ENCODE measurements at regions not wholly inside any gene's neighbourhood (a gene's known extent, or its start where the extent isn't known, plus 50 kb on each side); places are given as distances from the start of the nearest gene placed in this dataset.

DNA sequence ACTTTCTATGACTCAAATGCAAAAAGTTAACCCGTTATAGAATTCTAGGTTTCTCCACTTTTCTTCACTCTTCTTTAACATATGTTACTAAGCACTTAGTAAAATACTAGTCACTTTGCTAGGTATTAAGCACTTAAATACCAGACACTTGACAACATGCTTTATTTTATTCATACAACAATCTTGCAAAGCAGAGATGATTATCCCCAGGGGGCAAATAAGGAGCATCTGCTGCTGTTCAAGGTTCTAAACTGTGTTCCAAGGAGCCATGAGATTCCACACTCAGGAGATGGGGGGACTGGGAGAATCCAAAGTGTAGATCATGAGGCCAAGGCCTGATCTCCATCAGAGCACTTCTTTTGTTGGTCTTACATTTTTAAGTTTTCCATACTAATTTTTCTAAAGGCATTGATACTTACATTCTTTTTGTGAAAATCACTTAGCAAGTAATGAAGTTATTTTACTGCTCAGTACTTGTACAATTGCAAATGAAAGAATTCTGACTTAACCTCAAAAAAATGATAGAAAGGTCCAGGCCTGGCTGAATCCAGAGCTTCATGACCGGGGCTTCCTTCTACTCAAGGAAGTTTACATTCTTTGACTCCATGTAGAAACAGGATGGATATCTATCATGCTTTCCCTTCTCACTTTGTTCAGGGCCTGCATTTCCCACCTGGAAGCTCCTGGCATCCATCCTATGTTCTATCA is 504.4 kb upstream of the WWC1 start:
- H3K4me3 ChIP-seq, result no peak overlapping the region
- H3K4me1 ChIP-seq, result no peaks in the 10 kb centered on the region
- H3K27ac ChIP-seq, result no peak overlapping the region
- TF ChIP-seq, protein P1, sequence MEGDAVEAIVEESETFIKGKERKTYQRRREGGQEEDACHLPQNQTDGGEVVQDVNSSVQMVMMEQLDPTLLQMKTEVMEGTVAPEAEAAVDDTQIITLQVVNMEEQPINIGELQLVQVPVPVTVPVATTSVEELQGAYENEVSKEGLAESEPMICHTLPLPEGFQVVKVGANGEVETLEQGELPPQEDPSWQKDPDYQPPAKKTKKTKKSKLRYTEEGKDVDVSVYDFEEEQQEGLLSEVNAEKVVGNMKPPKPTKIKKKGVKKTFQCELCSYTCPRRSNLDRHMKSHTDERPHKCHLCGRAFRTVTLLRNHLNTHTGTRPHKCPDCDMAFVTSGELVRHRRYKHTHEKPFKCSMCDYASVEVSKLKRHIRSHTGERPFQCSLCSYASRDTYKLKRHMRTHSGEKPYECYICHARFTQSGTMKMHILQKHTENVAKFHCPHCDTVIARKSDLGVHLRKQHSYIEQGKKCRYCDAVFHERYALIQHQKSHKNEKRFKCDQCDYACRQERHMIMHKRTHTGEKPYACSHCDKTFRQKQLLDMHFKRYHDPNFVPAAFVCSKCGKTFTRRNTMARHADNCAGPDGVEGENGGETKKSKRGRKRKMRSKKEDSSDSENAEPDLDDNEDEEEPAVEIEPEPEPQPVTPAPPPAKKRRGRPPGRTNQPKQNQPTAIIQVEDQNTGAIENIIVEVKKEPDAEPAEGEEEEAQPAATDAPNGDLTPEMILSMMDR (IDR thresholded peaks at IDR 0.05), result no peak
- H3K27me3 ChIP-seq, result no peaks in the 10 kb centered on the region
- H3K36me3 ChIP-seq, result no peaks in the 10 kb centered on the region
- no peak for DNase-seq (ENCODE audit: low spot score)
- no peaks in the 10 kb centered on the region for H3K9me3 ChIP-seq

DNA sequence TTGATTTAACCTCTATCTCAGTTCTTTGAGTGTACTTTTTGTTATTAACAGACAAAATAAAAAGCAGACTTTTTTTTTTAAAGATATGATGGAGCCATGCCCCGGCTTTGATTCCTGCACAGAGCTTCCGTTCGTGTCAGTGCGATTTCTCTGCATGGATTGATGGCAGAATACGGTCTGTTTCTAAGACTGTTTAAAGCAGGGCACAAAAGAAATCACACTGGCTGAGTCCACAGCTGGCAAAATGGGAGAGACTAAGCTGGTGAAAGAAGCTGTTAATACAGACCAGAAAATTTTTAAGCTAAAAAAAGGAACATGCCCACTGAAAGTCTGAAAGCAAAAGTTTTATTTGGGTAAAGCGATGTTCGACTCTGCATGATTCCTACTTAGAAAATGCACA is 501.4 kb upstream of the WWC1 start:
- Histone ChIP-seq H3K27ac (no peak overlapping the region), H3K9me3 (no peaks in the 10 kb centered on the region), H3K27me3 (no peaks in the 10 kb centered on the region), H3K4me1 (no peaks in the 10 kb centered on the region), H3K4me3 (no peak overlapping the region), H3K36me3 (no peaks in the 10 kb centered on the region)
- no peak for DNase-seq (ENCODE audit: low spot score)
- TF ChIP-seq, protein P1 (IDR thresholded peaks at IDR 0.05), result no peak

DNA sequence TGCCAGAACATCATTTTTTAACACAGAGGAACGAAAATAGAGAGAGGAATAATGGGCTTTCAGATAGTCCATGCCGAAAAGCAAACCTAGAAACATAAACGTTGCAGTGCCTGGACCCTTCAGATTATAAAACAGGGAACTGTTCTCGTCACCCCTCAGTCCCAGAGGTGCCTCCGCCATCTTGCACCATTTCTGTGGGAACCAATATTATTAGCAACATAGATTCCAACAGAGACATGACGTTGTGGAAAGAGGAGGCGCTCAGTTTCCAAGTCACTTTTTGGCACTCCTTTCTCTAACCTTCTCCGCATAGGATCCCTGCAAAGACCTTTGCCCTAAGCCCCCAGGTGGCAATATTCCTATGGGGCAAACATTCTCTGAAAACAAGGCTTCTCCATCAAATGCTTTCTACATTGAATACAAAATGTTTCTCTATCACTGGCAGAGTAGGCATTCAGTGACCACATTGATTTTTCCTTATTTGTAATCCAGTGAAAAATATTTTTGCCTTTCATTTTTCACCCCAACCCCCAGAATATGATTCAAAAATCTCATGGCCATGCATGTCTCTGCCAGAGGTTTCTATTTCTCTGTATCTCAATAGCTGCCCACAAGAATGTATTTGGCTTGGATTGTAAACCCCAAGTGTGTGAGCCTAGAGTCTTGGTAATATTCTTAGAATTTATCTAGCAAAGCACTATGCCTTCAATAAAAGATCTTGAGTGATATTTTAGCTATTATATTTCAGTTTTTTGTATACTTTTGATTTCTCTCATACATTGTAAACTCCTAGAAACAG is 500.8 kb upstream of the WWC1 start:
- Histone ChIP-seq H3K4me1 (no peaks in the 10 kb centered on the region), H3K9me3 (no peaks in the 10 kb centered on the region), H3K27me3 (no peaks in the 10 kb centered on the region), H3K4me3 (no peak overlapping the region), H3K36me3 (no peaks in the 10 kb centered on the region), H3K27ac (no peak overlapping the region)
- TF ChIP-seq, protein P1 (IDR thresholded peaks at IDR 0.05), result no peak
- DNase-seq (ENCODE audit: low spot score), result no peak

DNA sequence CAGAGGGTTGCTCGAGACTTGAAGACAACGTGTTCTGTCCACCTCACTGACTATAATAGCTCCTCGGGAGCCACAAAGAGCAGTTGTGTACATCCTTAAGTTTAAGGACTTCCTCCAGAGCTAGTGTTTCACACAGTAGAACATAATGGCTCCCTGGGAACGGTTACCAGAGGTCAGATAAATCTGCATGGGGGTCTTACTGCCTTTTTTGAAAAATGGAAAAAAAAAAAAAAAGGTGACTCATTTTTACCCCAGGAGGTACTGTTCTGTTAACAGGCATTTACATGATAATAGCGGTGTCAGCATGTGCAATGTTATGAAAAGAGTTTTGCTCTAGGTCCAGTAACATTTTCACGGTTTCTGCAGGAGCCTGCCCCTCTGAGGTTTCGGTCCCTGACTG is 498.9 kb upstream of the WWC1 start:
- no peak for DNase-seq (ENCODE audit: low spot score)
- H3K36me3 ChIP-seq, result no peaks in the 10 kb centered on the region
- no peaks in the 10 kb centered on the region for H3K4me1 ChIP-seq
- no peak overlapping the region for H3K4me3 ChIP-seq
- H3K9me3 ChIP-seq, result no peaks in the 10 kb centered on the region
- H3K27ac ChIP-seq, result no peak overlapping the region
- TF ChIP-seq, protein P1 (IDR thresholded peaks at IDR 0.05), result no peak
- no peaks in the 10 kb centered on the region for H3K27me3 ChIP-seq

DNA sequence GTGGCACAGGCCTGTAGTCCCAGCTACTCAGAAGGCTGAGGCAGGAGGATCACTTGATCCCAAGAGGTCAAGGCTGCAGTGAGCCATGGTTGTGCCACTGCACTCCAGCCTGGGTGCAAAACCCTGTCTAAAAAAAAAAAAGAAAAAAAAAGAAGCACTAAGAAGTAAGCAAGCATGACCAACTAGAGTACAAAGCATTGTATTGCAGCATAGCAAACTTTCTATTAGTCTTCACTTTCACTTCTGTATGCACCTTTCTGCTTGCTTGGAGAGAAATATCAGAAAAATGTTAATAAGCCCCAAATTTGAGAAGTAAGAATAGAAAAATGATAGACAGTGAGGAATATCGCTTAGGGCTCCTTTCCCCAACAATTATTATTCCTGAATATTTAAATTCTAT is 497.7 kb upstream of the WWC1 start:
- DNase-seq (ENCODE audit: low spot score), result no peak
- Histone ChIP-seq H3K4me1 (no peaks in the 10 kb centered on the region), H3K27me3 (no peaks in the 10 kb centered on the region), H3K9me3 (no peaks in the 10 kb centered on the region), H3K27ac (no peak overlapping the region), H3K36me3 (no peaks in the 10 kb centered on the region), H3K4me3 (no peak overlapping the region)
- TF ChIP-seq, protein P1 (IDR thresholded peaks at IDR 0.05), result no peak
